ENCODE measurements at regions not wholly inside any gene's neighbourhood (a gene's known extent, or its start where the extent isn't known, plus 50 kb on each side); places are given as distances from the start of the nearest gene placed in this dataset.

GRCh38 chr3:118347396-118348168, 687.1 kb downstream of the IGSF11 start:
- Mint-ChIP-seq H3K36me3 (ENCODE audit: low read depth, unreplicated experiment) (no peaks in the 10 kb centered on the region), H3K4me3 (ENCODE audit: unreplicated experiment) (no peak overlapping the region), H3K9me3 (ENCODE audit: unreplicated experiment) (peaks cover 5% of the 10 kb centered on the region), H3K27me3 (ENCODE audit: unreplicated experiment) (no peaks in the 10 kb centered on the region), H3K4me1 (ENCODE audit: unreplicated experiment) (no peaks in the 10 kb centered on the region), H3K27ac (ENCODE audit: unreplicated experiment) (no peak overlapping the region)
- no peak for DNase-seq (ENCODE audit: low spot score)
- no peak for TF ChIP-seq CTCF (IDR thresholded peaks at IDR 0.05; ENCODE audit: unreplicated experiment)

- Mint-ChIP-seq H3K4me3 (ENCODE audit: unreplicated experiment) (no peak overlapping the region), H3K36me3 (ENCODE audit: low read depth, unreplicated experiment) (no peaks in the 10 kb centered on the region), H3K4me1 (ENCODE audit: unreplicated experiment) (no peaks in the 10 kb centered on the region), H3K9me3 (ENCODE audit: unreplicated experiment) (peaks cover 5% of the 10 kb centered on the region), H3K27ac (ENCODE audit: unreplicated experiment) (no peak overlapping the region), H3K27me3 (ENCODE audit: unreplicated experiment) (no peaks in the 10 kb centered on the region)
- DNase-seq (ENCODE audit: low spot score), result no peak
- no peak for TF ChIP-seq CTCF (IDR thresholded peaks at IDR 0.05; ENCODE audit: unreplicated experiment)
Observed at GRCh38 chr3:118348169-118348557, 686.5 kb downstream of the IGSF11 start.

GRCh38 chr3:118354556-118354955, 680.1 kb downstream of the IGSF11 start:
- Mint-ChIP-seq H3K36me3 (ENCODE audit: low read depth, unreplicated experiment) (peaks cover 12% of the 10 kb centered on the region), H3K9me3 (ENCODE audit: unreplicated experiment) (peaks cover 19% of the 10 kb centered on the region), H3K4me1 (ENCODE audit: unreplicated experiment) (no peaks in the 10 kb centered on the region), H3K4me3 (ENCODE audit: unreplicated experiment) (no peak overlapping the region), H3K27ac (ENCODE audit: unreplicated experiment) (no peak overlapping the region), H3K27me3 (ENCODE audit: unreplicated experiment) (peaks cover 1% of the 10 kb centered on the region)
- TF ChIP-seq CTCF (IDR thresholded peaks at IDR 0.05; ENCODE audit: unreplicated experiment), result no peak
- DNase-seq (ENCODE audit: low spot score), result no peak

- H3K4me3 Mint-ChIP-seq (ENCODE audit: unreplicated experiment), result no peak overlapping the region
- no peak for DNase-seq (ENCODE audit: low spot score)
- H3K36me3 Mint-ChIP-seq (ENCODE audit: low read depth, unreplicated experiment), result no peaks in the 10 kb centered on the region
- no peaks in the 10 kb centered on the region for H3K9me3 Mint-ChIP-seq (ENCODE audit: unreplicated experiment)
- no peak for TF ChIP-seq CTCF (IDR thresholded peaks at IDR 0.05; ENCODE audit: unreplicated experiment)
- H3K4me1 Mint-ChIP-seq (ENCODE audit: unreplicated experiment), result no peaks in the 10 kb centered on the region
- H3K27me3 Mint-ChIP-seq (ENCODE audit: unreplicated experiment), result peaks cover 1% of the 10 kb centered on the region
- H3K27ac Mint-ChIP-seq (ENCODE audit: unreplicated experiment), result no peak overlapping the region
Observed at GRCh38 chr3:118369892-118370491, 664.7 kb downstream of the IGSF11 start.

DNA sequence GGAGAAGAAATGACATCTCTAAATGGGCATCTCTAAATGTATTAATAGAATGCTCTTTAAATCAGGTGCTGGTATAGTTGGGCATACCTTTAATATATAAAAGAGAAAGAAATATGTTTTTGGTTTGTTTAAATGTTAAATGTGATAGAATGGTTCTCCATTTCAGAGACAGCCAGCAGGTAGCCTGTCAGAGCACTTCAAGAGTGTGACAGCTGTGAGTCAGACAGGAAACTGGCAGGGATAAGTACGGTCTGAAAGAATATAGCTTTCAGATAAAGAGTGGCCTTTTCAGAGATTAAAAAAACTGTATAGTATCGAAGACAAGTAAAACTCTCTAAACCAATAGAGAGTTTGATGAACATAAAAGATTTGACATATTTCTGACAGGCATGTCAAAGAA, 654.1 kb downstream of the IGSF11 start:
- no peak for DNase-seq (ENCODE audit: low spot score)
- no peaks in the 10 kb centered on the region for H3K4me1 Mint-ChIP-seq (ENCODE audit: unreplicated experiment)
- H3K4me3 Mint-ChIP-seq (ENCODE audit: unreplicated experiment), result no peak overlapping the region
- no peaks in the 10 kb centered on the region for H3K9me3 Mint-ChIP-seq (ENCODE audit: unreplicated experiment)
- no peak overlapping the region for H3K27ac Mint-ChIP-seq (ENCODE audit: unreplicated experiment)
- no peaks in the 10 kb centered on the region for H3K27me3 Mint-ChIP-seq (ENCODE audit: unreplicated experiment)
- TF ChIP-seq CTCF (IDR thresholded peaks at IDR 0.05; ENCODE audit: unreplicated experiment), result no peak
- no peaks in the 10 kb centered on the region for H3K36me3 Mint-ChIP-seq (ENCODE audit: low read depth, unreplicated experiment)
